IMR-90 (cell line): ENCODE measurements at regions not wholly inside any gene's neighbourhood (a gene's known extent, or its start where the extent isn't known, plus 50 kb on each side); places are given as distances from the start of the nearest gene placed in this dataset.

ENCODE experiments used
- ATAC-seq: fragments of 200-7000 bp; cut with Tn5 transposase; 2 replicates; pipeline ENCODE4 v1.9.1; 2020; ENCODE audit warnings: low read depth, mild to moderate bottlenecking, moderate library complexity
- BruUV-seq: library from RNA; stranded (reverse); fragments of 400-500 nt; replicated peaks from 2 replicates; lab custom pipeline; 2021; lab: Mats Ljungman, UMichigan
- CTCF ChIA-PET: fragments of 300-600 bp; formaldehyde crosslinking; extraction: SDS; loops from one replicate; lab custom pipeline; 2021; ENCODE audit warnings: antibody characterized with exemption; lab: Yijun Ruan, JAX
- POLR2A ChIA-PET: fragments of 300-600 bp; sonication (Branson Sonifier 250); formaldehyde crosslinking; loops from one replicate; lab custom pipeline; 2022; ENCODE audit warnings: antibody characterized with exemption; ENCODE audit not compliant: unreplicated experiment; lab: Charles Lee
- DNase-seq: peaks from one replicate; pipeline ENCODE4 v3.0.0; 2013
- H2AFZ ChIP-seq: replicated peaks from 2 replicates; pipeline ENCODE3; 2013; ENCODE audit warnings: low read length, mild to moderate bottlenecking; ENCODE audit not compliant: poor library complexity
- H2AK5ac ChIP-seq: 2 replicates; pipeline ENCODE4 v1.6.1; 2013; ENCODE audit warnings: low read depth, low read length, inconsistent platforms
- H2AK9ac ChIP-seq: replicated peaks from 2 replicates; pipeline ENCODE3; 2013; ENCODE audit warnings: mild to moderate bottlenecking, low read depth, low read length, moderate library complexity; ENCODE audit not compliant: poor library complexity
- H2BK120ac ChIP-seq: 2 replicates; pipeline ENCODE4 v1.6.1; 2013; ENCODE audit warnings: low read depth, low read length, inconsistent platforms
- H2BK15ac ChIP-seq: 3 replicates; pipeline ENCODE4 v1.6.1; 2013; ENCODE audit warnings: low read depth, low read length, inconsistent platforms
- H2BK20ac ChIP-seq: 2 replicates; pipeline ENCODE4 v1.6.1; 2013; ENCODE audit warnings: low read depth, mild to moderate bottlenecking, inconsistent platforms, low read length, moderate library complexity
- H2BK5ac ChIP-seq: 2 replicates; pipeline ENCODE4 v1.6.1; 2013; ENCODE audit warnings: mild to moderate bottlenecking, low read depth, low read length, inconsistent platforms; ENCODE audit not compliant: poor library complexity, severe bottlenecking
- H3K14ac ChIP-seq: replicated peaks from 2 replicates; pipeline ENCODE4 v1.6.1; 2013; ENCODE audit warnings: low read depth, low read length, inconsistent platforms
- H3K18ac ChIP-seq: 2 replicates; pipeline ENCODE4 v1.6.1; 2013; ENCODE audit warnings: low read depth, low read length, control low read depth
- H3K23ac ChIP-seq: 2 replicates; pipeline ENCODE4 v1.6.1; 2013; ENCODE audit warnings: low read depth, low read length, inconsistent platforms
- H3K27ac ChIP-seq: 2 replicates; pipeline ENCODE4 v1.5.1; 2013; ENCODE audit warnings: mild to moderate bottlenecking, control low read depth, low read length; ENCODE audit not compliant: insufficient read depth
- H3K27me3 ChIP-seq: 2 replicates; pipeline ENCODE4 v1.6.1; 2013; ENCODE audit warnings: low read length; ENCODE audit not compliant: control insufficient read depth, insufficient read depth
- H3K36me3 ChIP-seq: 2 replicates; pipeline ENCODE4 v1.6.1; 2013; ENCODE audit warnings: low read length, mixed read lengths; ENCODE audit not compliant: control insufficient read depth, insufficient read depth
- H3K4ac ChIP-seq: 2 replicates; pipeline ENCODE4 v1.6.1; 2013; ENCODE audit warnings: low read depth, low read length, inconsistent platforms
- H3K4me1 ChIP-seq: 2 replicates; pipeline ENCODE4 v1.6.1; 2013; ENCODE audit warnings: low read length, mixed read lengths; ENCODE audit not compliant: control insufficient read depth, insufficient read depth
- H3K4me2 ChIP-seq: 2 replicates; pipeline ENCODE4 v1.6.1; 2013; ENCODE audit warnings: low read depth, mild to moderate bottlenecking, control low read depth, low read length, moderate library complexity
- H3K4me3 ChIP-seq: 2 replicates; pipeline ENCODE4 v1.5.1; 2013; ENCODE audit warnings: low read depth, mild to moderate bottlenecking, control low read depth, low read length, moderate library complexity; ENCODE audit not compliant: insufficient read depth
- H3K56ac ChIP-seq: 2 replicates; pipeline ENCODE4 v1.6.1; 2013; ENCODE audit warnings: low read length, inconsistent platforms; ENCODE audit not compliant: insufficient read depth; ENCODE audit errors: extremely low read depth
- H3K79me1 ChIP-seq, 2 experiments: 2 replicates each; pipeline ENCODE4 v1.6.1; 2013; ENCODE audit warnings: low read length in 2 of 2, inconsistent platforms in 1 of 2, low read depth in 1 of 2
- H3K9ac ChIP-seq: 2 replicates; pipeline ENCODE4 v1.6.1; 2013; ENCODE audit warnings: low read depth, low read length, control low read depth
- H3K9me1 ChIP-seq: 2 replicates; pipeline ENCODE4 v1.6.1; 2013; ENCODE audit warnings: low read length, inconsistent platforms; ENCODE audit not compliant: insufficient read depth
- H3K9me3 ChIP-seq: 2 replicates; pipeline ENCODE4 v1.6.1; 2013; ENCODE audit warnings: low read length; ENCODE audit not compliant: control insufficient read depth, insufficient read depth
- H4K20me1 ChIP-seq: 2 replicates; pipeline ENCODE4 v1.6.1; 2013; ENCODE audit warnings: low read length, inconsistent platforms; ENCODE audit not compliant: insufficient read depth
- H4K5ac ChIP-seq: 2 replicates; pipeline ENCODE4 v1.6.1; 2013; ENCODE audit warnings: mild to moderate bottlenecking, low read depth, low read length, control low read depth
- H4K8ac ChIP-seq, 2 experiments: 2 replicates each; pipeline ENCODE4 v1.6.1; 2013; ENCODE audit warnings: low read depth in 2 of 2, low read length in 2 of 2, control low read depth in 1 of 2, inconsistent platforms in 1 of 2
- H4K91ac ChIP-seq: 2 replicates; pipeline ENCODE4 v1.6.1; 2013; ENCODE audit warnings: low read depth, low read length, inconsistent platforms; ENCODE audit not compliant: insufficient read depth
- BHLHE40 ChIP-seq: fragments of 150-350 bp; IDR thresholded peaks from 2 replicates; pipeline ENCODE4 v1.6.1; 2016; ENCODE audit warnings: mild to moderate bottlenecking, low read depth, low read length
- CEBPB ChIP-seq: IDR thresholded peaks from 2 replicates; pipeline ENCODE4 v1.6.1; 2012; ENCODE audit warnings: low read depth, low read length, improper control_type of control experiment
- CHD1 ChIP-seq: IDR thresholded peaks from 2 replicates; pipeline ENCODE4 v1.6.1; 2012; ENCODE audit warnings: low read depth, low read length, improper control_type of control experiment
- FOS ChIP-seq: fragments of 150-350 bp; IDR thresholded peaks from 2 replicates; pipeline ENCODE4 v1.6.1; 2016; ENCODE audit warnings: low read depth, low read length
- MAFK ChIP-seq: IDR thresholded peaks from 2 replicates; pipeline ENCODE4 v1.6.1; 2012; ENCODE audit warnings: low read depth, low read length, improper control_type of control experiment
- MAZ ChIP-seq: IDR thresholded peaks from 2 replicates; pipeline ENCODE4 v1.6.1; 2012; ENCODE audit warnings: low read depth, mild to moderate bottlenecking, low read length, improper control_type of control experiment, moderate library complexity, borderline replicate concordance
- MXI1 ChIP-seq: IDR thresholded peaks from 2 replicates; pipeline ENCODE4 v1.6.1; 2012; ENCODE audit warnings: low read depth, mild to moderate bottlenecking, low read length, moderate library complexity, borderline replicate concordance
- NFE2L2 ChIP-seq: fragments of 150-350 bp; IDR thresholded peaks from 2 replicates; pipeline ENCODE4 v1.6.1; 2016; ENCODE audit warnings: low read depth, mild to moderate bottlenecking, low read length
- POLR2A ChIP-seq: IDR thresholded peaks from 2 replicates; pipeline ENCODE4 v1.6.1; 2012; ENCODE audit warnings: mild to moderate bottlenecking, low read depth, low read length
- RAD21 ChIP-seq: IDR thresholded peaks from 2 replicates; pipeline ENCODE4 v1.6.1; 2012; ENCODE audit warnings: low read length, improper control_type of control experiment
- RCOR1 ChIP-seq: IDR thresholded peaks from 2 replicates; pipeline ENCODE4 v1.6.1; 2012; ENCODE audit warnings: mild to moderate bottlenecking, low read length, improper control_type of control experiment; ENCODE audit not compliant: insufficient replicate concordance
- RFX5 ChIP-seq: IDR thresholded peaks from 2 replicates; pipeline ENCODE4 v1.8.0; 2012; ENCODE audit warnings: low read depth, mild to moderate bottlenecking, low read length, moderate library complexity
- SMC3 ChIP-seq: fragments of 150-350 bp; IDR thresholded peaks from 2 replicates; pipeline ENCODE4 v1.6.1; 2016; ENCODE audit warnings: low read depth, mild to moderate bottlenecking, antibody characterized with exemption, low read length, moderate library complexity
- dilution Hi-C: fragments of 300-500 bp; cut with HindIII; formaldehyde crosslinking; loops from one replicate; pipeline ENCODE4 v1.14.3; 2018; ENCODE audit warnings: low sequenced_read_pairs; ENCODE audit not compliant: unreplicated experiment
- in situ Hi-C: fragments of 300-500 bp; cut with MboI; formaldehyde crosslinking; loops from 3 replicates; pipeline ENCODE4 v1.14.3; 2019; ENCODE audit warnings: low sequenced_read_pairs, inconsistent platforms, mixed read lengths
- intact Hi-C: fragments of 100-400 bp; cut with micrococcal nuclease; formaldehyde crosslinking; loops from 2 replicates; pipeline ENCODE4 v1.10.0; 2022
- TF ChIP-seq, protein P1 (sequence below): fragments of 150-350 bp; IDR thresholded peaks from 2 replicates; pipeline ENCODE4 v1.6.1; 2017; ENCODE audit warnings: mild to moderate bottlenecking, antibody characterized with exemption, low read length, low read depth
- TF ChIP-seq, protein P2 (sequence below): fragments of 150-350 bp; IDR thresholded peaks from 2 replicates; pipeline ENCODE4 v1.6.1; 2016; ENCODE audit warnings: low read depth, mild to moderate bottlenecking, low read length, moderate library complexity, borderline replicate concordance
- TF ChIP-seq, protein P3 (sequence below): conservative IDR thresholded peaks from 2 replicates; pipeline ENCODE4 v1.5.1; 2012; ENCODE audit warnings: mild to moderate bottlenecking, low read depth, low read length, improper control_type of control experiment

DNA sequence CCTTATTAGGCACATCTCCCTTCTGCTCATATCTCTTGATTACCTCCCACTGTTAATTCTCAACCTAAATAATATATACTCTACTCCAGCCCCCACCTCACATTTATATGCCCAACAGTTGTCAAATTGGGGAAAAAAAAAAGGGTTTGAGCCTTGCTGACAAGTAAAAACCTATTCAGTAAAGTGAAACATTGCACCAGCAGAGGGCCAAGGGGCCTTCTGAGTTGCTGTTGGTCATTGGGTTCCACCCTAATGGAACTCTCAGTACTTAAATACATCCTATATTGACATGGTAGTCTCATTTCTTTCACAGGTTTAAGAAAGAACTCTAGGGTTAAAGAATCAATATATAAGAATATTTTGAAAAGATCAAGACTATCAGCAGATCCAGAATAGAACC is 362.2 kb downstream of the SMARCA1 start:
- Histone ChIP-seq H3K56ac (no peak overlapping the region), H2BK20ac (no peak overlapping the region), H4K8ac (no peak overlapping the region), H2AFZ (no peak overlapping the region), H3K14ac (no peak overlapping the region), H3K9me1 (no peaks in the 10 kb centered on the region), H2AK9ac (no peak overlapping the region), H3K27ac (no peak overlapping the region), H3K9me3 (no peaks in the 10 kb centered on the region), H3K23ac (no peak overlapping the region), H3K36me3 (no peaks in the 10 kb centered on the region), H2BK15ac (no peak overlapping the region), H3K9ac (no peak overlapping the region), H3K27me3 (no peaks in the 10 kb centered on the region), H2BK120ac (no peak overlapping the region), H4K20me1 (no peaks in the 10 kb centered on the region), H2BK5ac (no peak overlapping the region), H3K4me2 (no peak overlapping the region), H4K91ac (no peak overlapping the region), H4K5ac (no peak overlapping the region), H3K4ac (no peak overlapping the region), H3K18ac (no peak overlapping the region), H3K4me1 (no peaks in the 10 kb centered on the region), H3K4me3 (no peak overlapping the region), H2AK5ac (no peak overlapping the region), H3K79me1 (no peaks in the 10 kb centered on the region)
- POLR2A ChIA-PET, result no interaction called here
- ATAC-seq, result no peak
- in situ Hi-C loops, result no loop called here
- CTCF ChIA-PET, result no interaction called here
- intact Hi-C loops, result no loop called here
- dilution Hi-C loops, result no loop called here
- BruUV-seq, result no TSS peak
- no peak for DNase-seq
- TF ChIP-seq BHLHE40, result no peak
- TF ChIP-seq RFX5, result no peak
- TF ChIP-seq, protein P1, sequence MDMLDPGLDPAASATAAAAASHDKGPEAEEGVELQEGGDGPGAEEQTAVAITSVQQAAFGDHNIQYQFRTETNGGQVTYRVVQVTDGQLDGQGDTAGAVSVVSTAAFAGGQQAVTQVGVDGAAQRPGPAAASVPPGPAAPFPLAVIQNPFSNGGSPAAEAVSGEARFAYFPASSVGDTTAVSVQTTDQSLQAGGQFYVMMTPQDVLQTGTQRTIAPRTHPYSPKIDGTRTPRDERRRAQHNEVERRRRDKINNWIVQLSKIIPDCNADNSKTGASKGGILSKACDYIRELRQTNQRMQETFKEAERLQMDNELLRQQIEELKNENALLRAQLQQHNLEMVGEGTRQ, result no peak
- TF ChIP-seq, protein P2, sequence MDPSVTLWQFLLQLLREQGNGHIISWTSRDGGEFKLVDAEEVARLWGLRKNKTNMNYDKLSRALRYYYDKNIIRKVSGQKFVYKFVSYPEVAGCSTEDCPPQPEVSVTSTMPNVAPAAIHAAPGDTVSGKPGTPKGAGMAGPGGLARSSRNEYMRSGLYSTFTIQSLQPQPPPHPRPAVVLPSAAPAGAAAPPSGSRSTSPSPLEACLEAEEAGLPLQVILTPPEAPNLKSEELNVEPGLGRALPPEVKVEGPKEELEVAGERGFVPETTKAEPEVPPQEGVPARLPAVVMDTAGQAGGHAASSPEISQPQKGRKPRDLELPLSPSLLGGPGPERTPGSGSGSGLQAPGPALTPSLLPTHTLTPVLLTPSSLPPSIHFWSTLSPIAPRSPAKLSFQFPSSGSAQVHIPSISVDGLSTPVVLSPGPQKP, result no peak
- TF ChIP-seq, protein P3, sequence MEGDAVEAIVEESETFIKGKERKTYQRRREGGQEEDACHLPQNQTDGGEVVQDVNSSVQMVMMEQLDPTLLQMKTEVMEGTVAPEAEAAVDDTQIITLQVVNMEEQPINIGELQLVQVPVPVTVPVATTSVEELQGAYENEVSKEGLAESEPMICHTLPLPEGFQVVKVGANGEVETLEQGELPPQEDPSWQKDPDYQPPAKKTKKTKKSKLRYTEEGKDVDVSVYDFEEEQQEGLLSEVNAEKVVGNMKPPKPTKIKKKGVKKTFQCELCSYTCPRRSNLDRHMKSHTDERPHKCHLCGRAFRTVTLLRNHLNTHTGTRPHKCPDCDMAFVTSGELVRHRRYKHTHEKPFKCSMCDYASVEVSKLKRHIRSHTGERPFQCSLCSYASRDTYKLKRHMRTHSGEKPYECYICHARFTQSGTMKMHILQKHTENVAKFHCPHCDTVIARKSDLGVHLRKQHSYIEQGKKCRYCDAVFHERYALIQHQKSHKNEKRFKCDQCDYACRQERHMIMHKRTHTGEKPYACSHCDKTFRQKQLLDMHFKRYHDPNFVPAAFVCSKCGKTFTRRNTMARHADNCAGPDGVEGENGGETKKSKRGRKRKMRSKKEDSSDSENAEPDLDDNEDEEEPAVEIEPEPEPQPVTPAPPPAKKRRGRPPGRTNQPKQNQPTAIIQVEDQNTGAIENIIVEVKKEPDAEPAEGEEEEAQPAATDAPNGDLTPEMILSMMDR, result no peak
- no peak for TF ChIP-seq CEBPB
- TF ChIP-seq MAFK, result no peak
- TF ChIP-seq RAD21, result no peak
- TF ChIP-seq NFE2L2, result no peak
- no peak for TF ChIP-seq CHD1
- TF ChIP-seq MXI1, result no peak
- TF ChIP-seq POLR2A, result no peak
- no peak for TF ChIP-seq RCOR1
- no peak for TF ChIP-seq MAZ
- no peak for TF ChIP-seq FOS
- TF ChIP-seq SMC3, result no peak
